A673 (cell line): ENCODE measurements at regions not wholly inside any gene's neighbourhood (a gene's known extent, or its start where the extent isn't known, plus 50 kb on each side); places are given as distances from the start of the nearest gene placed in this dataset.

Experiments used
- BruUV-seq: library from RNA; stranded (reverse); fragments of 400-500 nt; replicated peaks from 2 replicates; lab custom pipeline; 2021; lab: Mats Ljungman, UMichigan
- CTCF ChIA-PET: fragments of 300-600 bp; sonication (Branson Sonifier 250); formaldehyde crosslinking; loops from one replicate; lab custom pipeline; 2022; ENCODE audit warnings: antibody characterized with exemption; lab: Charles Lee
- POLR2A ChIA-PET: fragments of 300-600 bp; sonication (Branson Sonifier 250); formaldehyde crosslinking; loops from one replicate; lab custom pipeline; 2022; ENCODE audit warnings: antibody characterized with exemption; ENCODE audit not compliant: low non-redundant PET; lab: Charles Lee
- DNase-seq: peaks from one replicate; pipeline ENCODE4 v3.0.0-alpha.2; 2015; ENCODE audit warnings: low spot score
- H3K27ac ChIP-seq: fragments of 200-600 bp; sonication (generic); 2 replicates; pipeline ENCODE4 v1.5.1; 2016; ENCODE audit warnings: mixed run types, low read depth, mild to moderate bottlenecking, mixed read lengths, antibody characterized with exemption, low read length; ENCODE audit not compliant: poor library complexity, severe bottlenecking
- H3K27me3 ChIP-seq: fragments of 200-600 bp; sonication (generic); replicated peaks from 2 replicates; pipeline ENCODE4 v1.6.1; 2017; ENCODE audit warnings: mixed run types, low read depth, mild to moderate bottlenecking, mixed read lengths, antibody characterized with exemption, low read length; ENCODE audit not compliant: insufficient read depth, poor library complexity
- H3K36me3 ChIP-seq: fragments of 200-600 bp; sonication (generic); 2 replicates; pipeline ENCODE4 v1.6.1; 2016; ENCODE audit warnings: mixed run types, mild to moderate bottlenecking, mixed read lengths, antibody characterized with exemption, low read length; ENCODE audit not compliant: insufficient read depth, poor library complexity, severe bottlenecking
- H3K4me1 ChIP-seq: fragments of 200-600 bp; sonication (generic); 2 replicates; pipeline ENCODE4 v1.6.1; 2017; ENCODE audit warnings: mixed run types, mild to moderate bottlenecking, mixed read lengths, antibody characterized with exemption, low read length; ENCODE audit not compliant: insufficient read depth, poor library complexity, severe bottlenecking
- H3K4me3 ChIP-seq: fragments of 200-600 bp; sonication (generic); 2 replicates; pipeline ENCODE4 v1.5.1; 2016; ENCODE audit warnings: low read depth, mixed run types, mild to moderate bottlenecking, mixed read lengths, low read length; ENCODE audit not compliant: poor library complexity, severe bottlenecking
- H3K9me3 ChIP-seq: fragments of 200-600 bp; sonication (generic); 2 replicates; pipeline ENCODE4 v1.6.1; 2016; ENCODE audit warnings: mixed run types, low read depth, mild to moderate bottlenecking, mixed read lengths, antibody characterized with exemption, low read length; ENCODE audit not compliant: poor library complexity, severe bottlenecking
- EZH2 ChIP-seq: fragments of 200-600 bp; sonication (generic); IDR thresholded peaks from 2 replicates; pipeline ENCODE4 v1.6.1; 2017; ENCODE audit warnings: borderline replicate concordance, low read depth, mild to moderate bottlenecking, mixed read lengths, antibody characterized with exemption, low read length; ENCODE audit not compliant: poor library complexity, severe bottlenecking
- intact Hi-C: fragments of 100-400 bp; cut with micrococcal nuclease; formaldehyde crosslinking; loops from one replicate; pipeline ENCODE4 v1.10.0; 2022; ENCODE audit not compliant: unreplicated experiment
- TF ChIP-seq, protein P1 (sequence below): fragments of 300-800, 200-600 bp; sonication (generic); conservative IDR thresholded peaks from 2 replicates; pipeline ENCODE4 v1.5.1; 2017; ENCODE audit warnings: low read depth, mild to moderate bottlenecking, antibody characterized with exemption, low read length, moderate library complexity, mixed read lengths

DNA sequence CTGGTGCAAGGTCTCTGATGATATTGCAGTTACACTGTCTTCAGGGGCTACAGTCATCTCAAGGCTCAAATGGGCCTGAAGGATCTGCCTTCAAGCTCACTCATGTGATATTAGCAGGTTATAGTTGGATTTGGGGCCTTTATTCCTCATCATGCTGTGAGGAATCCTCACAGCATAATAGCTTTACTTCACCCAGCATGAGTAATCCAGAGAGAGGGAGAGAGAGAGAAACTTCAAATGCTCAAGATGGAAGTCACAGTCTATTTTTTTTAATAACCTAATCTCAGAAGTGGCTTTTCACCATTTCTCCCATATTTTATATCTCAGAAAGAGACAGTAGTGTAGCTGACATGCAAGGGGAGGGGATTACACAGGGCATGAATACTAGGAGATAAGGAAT, 658.7 kb downstream of the EPHA4 start:
- intact Hi-C loops = no loop called here
- no peak for DNase-seq
- Histone ChIP-seq H3K27ac (no peak overlapping the region), H3K9me3 (no peaks in the 10 kb centered on the region), H3K36me3 (no peaks in the 10 kb centered on the region), H3K4me3 (no peak overlapping the region), H3K4me1 (no peaks in the 10 kb centered on the region), H3K27me3 (no peaks in the 10 kb centered on the region)
- BruUV-seq = no TSS peak
- TF ChIP-seq EZH2 = no peak
- TF ChIP-seq, protein P1, sequence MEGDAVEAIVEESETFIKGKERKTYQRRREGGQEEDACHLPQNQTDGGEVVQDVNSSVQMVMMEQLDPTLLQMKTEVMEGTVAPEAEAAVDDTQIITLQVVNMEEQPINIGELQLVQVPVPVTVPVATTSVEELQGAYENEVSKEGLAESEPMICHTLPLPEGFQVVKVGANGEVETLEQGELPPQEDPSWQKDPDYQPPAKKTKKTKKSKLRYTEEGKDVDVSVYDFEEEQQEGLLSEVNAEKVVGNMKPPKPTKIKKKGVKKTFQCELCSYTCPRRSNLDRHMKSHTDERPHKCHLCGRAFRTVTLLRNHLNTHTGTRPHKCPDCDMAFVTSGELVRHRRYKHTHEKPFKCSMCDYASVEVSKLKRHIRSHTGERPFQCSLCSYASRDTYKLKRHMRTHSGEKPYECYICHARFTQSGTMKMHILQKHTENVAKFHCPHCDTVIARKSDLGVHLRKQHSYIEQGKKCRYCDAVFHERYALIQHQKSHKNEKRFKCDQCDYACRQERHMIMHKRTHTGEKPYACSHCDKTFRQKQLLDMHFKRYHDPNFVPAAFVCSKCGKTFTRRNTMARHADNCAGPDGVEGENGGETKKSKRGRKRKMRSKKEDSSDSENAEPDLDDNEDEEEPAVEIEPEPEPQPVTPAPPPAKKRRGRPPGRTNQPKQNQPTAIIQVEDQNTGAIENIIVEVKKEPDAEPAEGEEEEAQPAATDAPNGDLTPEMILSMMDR = no peak
- ChIA-PET CTCF (no interaction called here), POLR2A (no interaction called here)

DNA sequence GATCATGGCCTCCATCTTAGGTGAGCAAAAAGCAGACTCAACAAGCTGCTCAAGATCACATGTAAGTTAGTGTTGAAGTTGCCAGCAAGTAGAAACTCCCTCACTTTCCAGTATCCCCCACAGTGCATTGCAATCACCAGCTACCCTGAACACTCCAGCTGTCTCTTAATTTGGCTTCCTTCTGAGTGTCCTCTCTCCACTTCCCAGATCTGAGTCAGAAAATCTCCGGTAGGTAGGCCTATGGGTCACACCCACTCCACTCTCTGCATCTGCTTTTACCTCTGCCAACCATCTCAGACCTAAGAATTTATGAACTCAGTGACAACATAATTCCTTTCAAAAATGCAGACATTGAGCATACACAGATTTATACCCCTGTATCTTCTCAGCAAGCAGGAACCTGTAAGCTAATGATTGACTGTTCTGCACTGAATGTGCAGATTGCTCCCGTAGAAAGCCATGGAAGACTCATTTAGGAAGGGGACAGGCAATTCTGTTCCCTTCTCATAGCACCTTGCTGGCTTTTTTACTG, 656.9 kb downstream of the EPHA4 start:
- Histone ChIP-seq H3K36me3 (no peaks in the 10 kb centered on the region), H3K4me1 (no peaks in the 10 kb centered on the region), H3K4me3 (no peak overlapping the region), H3K27me3 (no peaks in the 10 kb centered on the region), H3K9me3 (no peaks in the 10 kb centered on the region), H3K27ac (no peak overlapping the region)
- ChIA-PET CTCF (no interaction called here), POLR2A (no interaction called here)
- TF ChIP-seq, protein P1 = no peak
- TF ChIP-seq EZH2 = no peak
- no peak for DNase-seq
- no TSS peak for BruUV-seq
- intact Hi-C loops = no loop called here

DNA sequence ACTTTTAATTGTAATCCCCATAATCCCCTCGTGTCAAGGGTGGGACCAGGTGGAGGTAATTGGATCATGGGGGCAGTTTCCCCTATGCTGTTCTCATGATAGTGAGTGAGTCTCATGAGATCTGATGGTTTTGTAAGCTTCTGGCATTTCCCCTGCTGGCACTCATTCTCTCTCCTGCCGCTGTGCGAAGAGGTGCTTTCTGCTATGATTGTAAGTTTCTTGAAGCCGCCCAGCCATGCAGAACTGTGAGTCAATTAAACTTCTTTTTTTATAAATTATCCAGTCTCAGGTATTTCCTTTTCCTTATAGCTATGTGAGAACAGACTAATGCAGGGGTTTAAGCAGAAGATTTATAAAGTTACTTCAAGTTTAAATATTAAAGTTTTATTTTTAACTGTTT, 655.2 kb downstream of the EPHA4 start:
- TF ChIP-seq, protein P1 = no peak
- no peak for TF ChIP-seq EZH2
- Histone ChIP-seq H3K9me3 (no peaks in the 10 kb centered on the region), H3K4me3 (no peak overlapping the region), H3K27ac (no peak overlapping the region), H3K36me3 (no peaks in the 10 kb centered on the region), H3K27me3 (no peaks in the 10 kb centered on the region), H3K4me1 (no peaks in the 10 kb centered on the region)
- BruUV-seq = no TSS peak
- CTCF ChIA-PET = no interaction called here
- DNase-seq = no peak
- POLR2A ChIA-PET = no interaction called here
- intact Hi-C loops = no loop called here
